Mesothelial cell of epicardium (in vitro differentiated cells): ENCODE measurements at regions not wholly inside any gene's neighbourhood (a gene's known extent, or its start where the extent isn't known, plus 50 kb on each side); places are given as distances from the start of the nearest gene placed in this dataset.

Experiments used
- DNase-seq, 2 experiments: peaks; one replicate each; pipeline ENCODE4 v3.0.0; 2021; ENCODE audit warnings: low spot score in 2 of 2; ENCODE audit not compliant: unreplicated experiment in 2 of 2
- H3K27ac Mint-ChIP-seq: 2 replicates; pipeline ENCODE4 v1.8.0; 2021; ENCODE audit warnings: mixed read lengths
- H3K27me3 Mint-ChIP-seq: 2 replicates; pipeline ENCODE4 v1.8.0; 2021; ENCODE audit warnings: low read depth, mixed read lengths
- H3K36me3 Mint-ChIP-seq: 2 replicates; pipeline ENCODE4 v1.8.0; 2021; ENCODE audit warnings: mixed read lengths
- H3K4me1 Mint-ChIP-seq: 2 replicates; pipeline ENCODE4 v1.8.0; 2021; ENCODE audit warnings: mixed read lengths
- H3K4me3 Mint-ChIP-seq: 2 replicates; pipeline ENCODE4 v1.8.0; 2021; ENCODE audit warnings: mild to moderate bottlenecking, moderate library complexity, mixed read lengths
- H3K9me3 Mint-ChIP-seq: 2 replicates; pipeline ENCODE4 v1.8.0; 2021; ENCODE audit warnings: mixed read lengths
- CTCF ChIP-seq: fragments of 200-600 bp; sonication (generic); IDR thresholded peaks from one replicate; pipeline ENCODE4 v1.5.0; 2021; ENCODE audit warnings: antibody characterized with exemption; ENCODE audit not compliant: unreplicated experiment

GRCh38 chr10:113284635-113285034 is 268.2 kb upstream of the HABP2 start:
- Mint-ChIP-seq H3K4me1 (peaks cover 3% of the 10 kb centered on the region), H3K36me3 (no peaks in the 10 kb centered on the region), H3K4me3 (no peak overlapping the region), H3K9me3 (peaks cover 4% of the 10 kb centered on the region), H3K27ac (no peak overlapping the region), H3K27me3 (no peaks in the 10 kb centered on the region)
- TF ChIP-seq CTCF = no peak
- no peak for DNase-seq

DNA sequence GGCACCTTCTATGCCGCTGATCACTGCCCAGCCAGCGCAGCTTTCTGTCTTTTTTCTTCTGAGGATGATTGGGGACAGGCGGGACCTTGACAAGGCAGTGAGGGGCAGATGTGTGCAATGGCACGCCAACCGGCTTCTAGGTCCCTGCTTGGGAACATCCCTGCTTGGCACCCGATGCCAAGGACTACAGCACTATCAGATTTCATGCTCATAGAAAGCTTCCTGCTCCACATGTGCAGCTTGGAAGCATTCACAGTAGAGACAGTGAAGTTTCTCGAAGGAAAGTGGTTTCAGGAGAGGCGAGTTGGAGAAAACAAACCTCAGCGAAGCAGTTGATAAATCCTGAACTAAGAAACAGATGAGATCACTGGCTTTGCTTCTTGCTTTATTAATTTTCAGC is 267.5 kb upstream of the HABP2 start:
- no peaks in the 10 kb centered on the region for H3K36me3 Mint-ChIP-seq
- peaks cover 3% of the 10 kb centered on the region for H3K9me3 Mint-ChIP-seq
- peaks cover 3% of the 10 kb centered on the region for H3K4me1 Mint-ChIP-seq
- TF ChIP-seq CTCF = no peak
- DNase-seq = no peak
- H3K27me3 Mint-ChIP-seq = no peaks in the 10 kb centered on the region
- H3K27ac Mint-ChIP-seq = no peak overlapping the region
- no peak overlapping the region for H3K4me3 Mint-ChIP-seq

- Mint-ChIP-seq H3K36me3 (no peaks in the 10 kb centered on the region), H3K4me3 (no peak overlapping the region), H3K27me3 (no peaks in the 10 kb centered on the region), H3K4me1 (peaks cover 3% of the 10 kb centered on the region), H3K27ac (no peak overlapping the region), H3K9me3 (no peaks in the 10 kb centered on the region)
- TF ChIP-seq CTCF = no peak
- no peak for DNase-seq
Observed at GRCh38 chr10:113287592-113287991, 265.3 kb upstream of the HABP2 start.

DNA sequence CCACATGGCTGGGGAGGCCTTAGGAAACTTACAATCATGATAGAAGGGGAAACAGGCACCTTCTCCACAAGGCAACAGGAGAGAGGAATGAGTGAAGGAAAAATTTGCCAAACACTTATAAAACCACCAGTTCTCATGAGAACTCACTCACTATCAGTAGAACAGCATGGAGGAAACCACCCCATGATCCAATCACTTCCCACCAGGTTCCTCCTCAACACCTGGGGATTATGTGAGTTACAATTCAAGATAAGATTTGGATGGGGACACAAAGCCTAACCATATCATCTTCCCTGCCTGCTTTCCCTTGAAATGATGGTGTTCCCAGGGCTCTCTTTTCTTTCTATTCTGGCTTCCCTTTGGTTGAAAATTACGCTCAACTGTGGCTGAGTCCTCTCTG is 262.7 kb upstream of the HABP2 start:
- Mint-ChIP-seq H3K36me3 (no peaks in the 10 kb centered on the region), H3K27ac (no peak overlapping the region), H3K4me3 (no peak overlapping the region), H3K4me1 (peaks cover 3% of the 10 kb centered on the region), H3K27me3 (no peaks in the 10 kb centered on the region), H3K9me3 (no peaks in the 10 kb centered on the region)
- DNase-seq = no peak
- no peak for TF ChIP-seq CTCF

GRCh38 chr10:113291413-113291812 is 261.4 kb upstream of the HABP2 start:
- H3K36me3 Mint-ChIP-seq = no peaks in the 10 kb centered on the region
- no peak for DNase-seq
- no peak overlapping the region for H3K4me3 Mint-ChIP-seq
- no peaks in the 10 kb centered on the region for H3K4me1 Mint-ChIP-seq
- no peak for TF ChIP-seq CTCF
- no peaks in the 10 kb centered on the region for H3K27me3 Mint-ChIP-seq
- H3K27ac Mint-ChIP-seq = no peak overlapping the region
- H3K9me3 Mint-ChIP-seq = no peaks in the 10 kb centered on the region

GRCh38 chr10:113292086-113292485 is 260.8 kb upstream of the HABP2 start:
- DNase-seq = no peak
- no peak for TF ChIP-seq CTCF
- Mint-ChIP-seq H3K27ac (no peak overlapping the region), H3K9me3 (no peaks in the 10 kb centered on the region), H3K27me3 (no peaks in the 10 kb centered on the region), H3K4me1 (peaks cover 1% of the 10 kb centered on the region), H3K4me3 (no peak overlapping the region), H3K36me3 (no peaks in the 10 kb centered on the region)
